ENCODE measurements at regions not wholly inside any gene's neighbourhood (a gene's known extent, or its start where the extent isn't known, plus 50 kb on each side); places are given as distances from the start of the nearest gene placed in this dataset.

- H3K27me3 ChIP-seq, result peaks cover 0 to 4% of the 10 kb centered on the region in 2 donors
- H3K4me1 ChIP-seq, result no peaks in the 10 kb centered on the region
- no peak overlapping the region for H3K27ac ChIP-seq
- no peak overlapping the region for H3K4me3 ChIP-seq
- no peak for DNase-seq (ENCODE audit: low spot score)
- TF ChIP-seq, protein P1, sequence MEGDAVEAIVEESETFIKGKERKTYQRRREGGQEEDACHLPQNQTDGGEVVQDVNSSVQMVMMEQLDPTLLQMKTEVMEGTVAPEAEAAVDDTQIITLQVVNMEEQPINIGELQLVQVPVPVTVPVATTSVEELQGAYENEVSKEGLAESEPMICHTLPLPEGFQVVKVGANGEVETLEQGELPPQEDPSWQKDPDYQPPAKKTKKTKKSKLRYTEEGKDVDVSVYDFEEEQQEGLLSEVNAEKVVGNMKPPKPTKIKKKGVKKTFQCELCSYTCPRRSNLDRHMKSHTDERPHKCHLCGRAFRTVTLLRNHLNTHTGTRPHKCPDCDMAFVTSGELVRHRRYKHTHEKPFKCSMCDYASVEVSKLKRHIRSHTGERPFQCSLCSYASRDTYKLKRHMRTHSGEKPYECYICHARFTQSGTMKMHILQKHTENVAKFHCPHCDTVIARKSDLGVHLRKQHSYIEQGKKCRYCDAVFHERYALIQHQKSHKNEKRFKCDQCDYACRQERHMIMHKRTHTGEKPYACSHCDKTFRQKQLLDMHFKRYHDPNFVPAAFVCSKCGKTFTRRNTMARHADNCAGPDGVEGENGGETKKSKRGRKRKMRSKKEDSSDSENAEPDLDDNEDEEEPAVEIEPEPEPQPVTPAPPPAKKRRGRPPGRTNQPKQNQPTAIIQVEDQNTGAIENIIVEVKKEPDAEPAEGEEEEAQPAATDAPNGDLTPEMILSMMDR (IDR thresholded peaks at IDR 0.05), result no peak
- H3K9me3 ChIP-seq, result no peaks in the 10 kb centered on the region
- H3K36me3 ChIP-seq, result no peaks in the 10 kb centered on the region
Measured at GRCh38 chr5:105508519-105508918, 1945.9 kb upstream of the NUDT12 start.

- no peak for DNase-seq (ENCODE audit: low spot score)
- Histone ChIP-seq H3K4me1 (no peaks in the 10 kb centered on the region), H3K4me3 (no peak overlapping the region), H3K27ac (no peak overlapping the region), H3K27me3 (peaks cover 0 to 4% of the 10 kb centered on the region in 2 donors), H3K9me3 (no peaks in the 10 kb centered on the region), H3K36me3 (no peaks in the 10 kb centered on the region)
- TF ChIP-seq, protein P1 (IDR thresholded peaks at IDR 0.05), result no peak
Measured at GRCh38 chr5:105506692-105507277, 1944.2 kb upstream of the NUDT12 start.

GRCh38 chr5:105503950-105504349 lies 1941.4 kb upstream of the NUDT12 start:
- no peaks in the 10 kb centered on the region for H3K4me1 ChIP-seq
- no peak for DNase-seq (ENCODE audit: low spot score)
- peaks cover 0 to 2% of the 10 kb centered on the region in 2 donors for H3K27me3 ChIP-seq
- no peaks in the 10 kb centered on the region for H3K36me3 ChIP-seq
- no peaks in the 10 kb centered on the region for H3K9me3 ChIP-seq
- TF ChIP-seq, protein P1 (IDR thresholded peaks at IDR 0.05), result no peak
- no peak overlapping the region for H3K4me3 ChIP-seq
- no peak overlapping the region for H3K27ac ChIP-seq

- DNase-seq (ENCODE audit: low spot score), result no peak
- Histone ChIP-seq H3K27ac (no peak overlapping the region), H3K9me3 (no peaks in the 10 kb centered on the region), H3K4me1 (no peaks in the 10 kb centered on the region), H3K36me3 (no peaks in the 10 kb centered on the region), H3K4me3 (no peak overlapping the region), H3K27me3 (no peaks in the 10 kb centered on the region)
- TF ChIP-seq, protein P1 (IDR thresholded peaks at IDR 0.05), result no peak
Measured at GRCh38 chr5:105501315-105501714, 1938.7 kb upstream of the NUDT12 start.

GRCh38 chr5:105475401-105475800 lies 1912.8 kb upstream of the NUDT12 start:
- Histone ChIP-seq H3K36me3 (no peaks in the 10 kb centered on the region), H3K9me3 (peaks cover 0 to 17% of the 10 kb centered on the region in 2 donors), H3K4me3 (no peak overlapping the region), H3K27ac (no peak overlapping the region), H3K27me3 (no peaks in the 10 kb centered on the region), H3K4me1 (no peaks in the 10 kb centered on the region)
- TF ChIP-seq, protein P1 (IDR thresholded peaks at IDR 0.05), result no peak
- no peak for DNase-seq (ENCODE audit: low spot score)

DNA sequence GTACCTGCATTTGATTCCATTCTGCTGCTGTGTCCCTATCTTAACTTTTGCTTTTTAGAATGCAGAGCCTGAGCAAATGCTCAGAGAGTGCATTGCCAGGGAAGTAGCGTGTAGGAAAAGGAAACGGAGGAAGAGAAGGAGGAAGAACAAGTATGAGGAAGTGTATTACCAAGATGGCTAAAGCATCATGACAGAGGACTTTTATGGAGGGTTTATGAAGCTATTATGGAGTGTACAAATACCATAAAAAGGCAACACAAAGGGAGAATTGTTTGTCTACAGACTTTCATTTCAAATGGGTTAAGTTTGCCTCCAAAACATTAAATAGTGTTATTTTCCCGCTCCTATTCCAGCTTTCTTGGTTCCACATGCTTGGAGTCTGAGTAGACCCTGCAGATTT lies 1899.8 kb upstream of the NUDT12 start:
- no peak overlapping the region for H3K4me3 ChIP-seq
- no peaks in the 10 kb centered on the region for H3K4me1 ChIP-seq
- no peaks in the 10 kb centered on the region for H3K27me3 ChIP-seq
- no peaks in the 10 kb centered on the region for H3K36me3 ChIP-seq
- no peak overlapping the region for H3K27ac ChIP-seq
- H3K9me3 ChIP-seq, result no peaks in the 10 kb centered on the region
- TF ChIP-seq, protein P1 (IDR thresholded peaks at IDR 0.05), result no peak
- DNase-seq (ENCODE audit: low spot score), result no peak
